WTC11 (cell line): ENCODE measurements at regions not wholly inside any gene's neighbourhood (a gene's known extent, or its start where the extent isn't known, plus 50 kb on each side); places are given as distances from the start of the nearest gene placed in this dataset.
A peak's percentile ranks its signal among the peaks of the same experiment; 100 is the strongest.

Experiments
- ATAC-seq: fragments of 200-7000 bp; cut with Tn5 transposase; 2 replicates; pipeline ENCODE4 v1.10.0; 2021; ENCODE audit warnings: mild to moderate bottlenecking, moderate library complexity
- CTCF ChIA-PET: fragments of 300-600 bp; sonication (Branson Sonifier 250); formaldehyde crosslinking; loops from one replicate; lab custom pipeline; 2021; ENCODE audit warnings: antibody characterized with exemption; lab: Charles Lee
- POLR2A ChIA-PET: fragments of 350-600 bp; sonication (Branson Sonifier 250); formaldehyde crosslinking; loops from one replicate; lab custom pipeline; 2021; ENCODE audit warnings: antibody characterized with exemption; lab: Charles Lee
- DNase-seq: peaks from one replicate; pipeline ENCODE4 v3.0.0; 2021; ENCODE audit warnings: low spot score
- H3K27ac Mint-ChIP-seq: 2 replicates; pipeline ENCODE4 v1.8.0; 2021; ENCODE audit warnings: mixed read lengths
- H3K27me3 Mint-ChIP-seq: 2 replicates; pipeline ENCODE4 v1.8.0; 2021; ENCODE audit warnings: low read depth, mild to moderate bottlenecking, moderate library complexity, mixed read lengths
- H3K36me3 Mint-ChIP-seq: 2 replicates; pipeline ENCODE4 v1.8.0; 2021; ENCODE audit warnings: mixed read lengths
- H3K4me1 Mint-ChIP-seq: 2 replicates; pipeline ENCODE4 v1.8.0; 2022; ENCODE audit warnings: mixed read lengths
- H3K4me3 Mint-ChIP-seq: 2 replicates; pipeline ENCODE4 v1.8.0; 2021; ENCODE audit warnings: mild to moderate bottlenecking, moderate library complexity, mixed read lengths
- H3K9me3 Mint-ChIP-seq: 2 replicates; pipeline ENCODE4 v1.8.0; 2021; ENCODE audit warnings: mixed read lengths
- ARID4B ChIP-seq: sonication (generic); formaldehyde crosslinking; IDR thresholded peaks from 2 replicates; pipeline ENCODE4 v1.8.0; 2023; ENCODE audit warnings: missing genetic modification reagents, mild to moderate bottlenecking, borderline replicate concordance
- CREM ChIP-seq: sonication (generic); formaldehyde crosslinking; IDR thresholded peaks from 2 replicates; pipeline ENCODE4 v1.8.1; 2022; ENCODE audit warnings: mild to moderate bottlenecking, missing genetic modification reagents, moderate library complexity
- ELF4 ChIP-seq: sonication (generic); formaldehyde crosslinking; IDR thresholded peaks from 2 replicates; pipeline ENCODE4 v1.8.1; 2022; ENCODE audit warnings: low read depth, mild to moderate bottlenecking, moderate library complexity, missing genetic modification reagents
- ESRRA ChIP-seq: sonication (generic); formaldehyde crosslinking; IDR thresholded peaks from 2 replicates; pipeline ENCODE4 v1.8.1; 2022; ENCODE audit warnings: mild to moderate bottlenecking, missing genetic modification reagents, borderline replicate concordance
- GRHL2 ChIP-seq: fragments of 250-450 bp; sonication (Bioruptor Pico); IDR thresholded peaks from 2 replicates; pipeline ENCODE4 v1.8.0; 2022; ENCODE audit warnings: mild to moderate bottlenecking, moderate library complexity; ENCODE audit not compliant: insufficient replicate concordance, severe bottlenecking
- GTF2I ChIP-seq: fragments of 250-450 bp; sonication (Bioruptor Pico); conservative IDR thresholded peaks from 2 replicates; pipeline ENCODE4 v1.4.0; 2021; ENCODE audit warnings: mild to moderate bottlenecking
- HMGA2 ChIP-seq: fragments of 250-450 bp; sonication (Bioruptor Pico); IDR thresholded peaks from 2 replicates; pipeline ENCODE4 v1.4.0; 2021; ENCODE audit warnings: mild to moderate bottlenecking, moderate library complexity
- JAZF1 ChIP-seq: fragments of 250-450 bp; sonication (Bioruptor Pico); IDR thresholded peaks from 2 replicates; pipeline ENCODE4 v1.9.0; 2021; ENCODE audit warnings: moderate library complexity, mild to moderate bottlenecking, inconsistent platforms
- MYBL2 ChIP-seq: sonication (generic); formaldehyde crosslinking; IDR thresholded peaks from 2 replicates; pipeline ENCODE4 v1.8.1; 2023; ENCODE audit warnings: mild to moderate bottlenecking, moderate library complexity, missing genetic modification reagents
- PREB ChIP-seq: sonication (generic); formaldehyde crosslinking; IDR thresholded peaks from 2 replicates; pipeline ENCODE4 v1.8.1; 2022; ENCODE audit warnings: mild to moderate bottlenecking, missing genetic modification reagents, moderate library complexity, borderline replicate concordance
- ZBTB43 ChIP-seq: sonication (generic); formaldehyde crosslinking; IDR thresholded peaks from 2 replicates; pipeline ENCODE4 v1.8.1; 2023; ENCODE audit warnings: mild to moderate bottlenecking, missing genetic modification reagents
- ZNF317 ChIP-seq: sonication (generic); formaldehyde crosslinking; IDR thresholded peaks from 2 replicates; pipeline ENCODE4 v1.8.1; 2023; ENCODE audit warnings: low read depth, mild to moderate bottlenecking, moderate library complexity, missing genetic modification reagents, borderline replicate concordance
- ZNF532 ChIP-seq: fragments of 250-450 bp; sonication (Bioruptor Pico); IDR thresholded peaks from 2 replicates; pipeline ENCODE4 v1.9.0; 2021; ENCODE audit warnings: mild to moderate bottlenecking, borderline replicate concordance
- TF ChIP-seq, protein P1 (sequence below): sonication (generic); formaldehyde crosslinking; IDR thresholded peaks from 2 replicates; pipeline ENCODE4 v1.8.0; 2022; ENCODE audit warnings: mild to moderate bottlenecking, missing genetic modification reagents
- TF ChIP-seq, protein P2 (sequence below): sonication (generic); formaldehyde crosslinking; IDR thresholded peaks from 2 replicates; pipeline ENCODE4 v1.8.1; 2023; ENCODE audit warnings: mild to moderate bottlenecking, missing genetic modification reagents
- TF ChIP-seq, protein P3 (sequence below): sonication (generic); formaldehyde crosslinking; conservative IDR thresholded peaks from 2 replicates; pipeline ENCODE4 v1.8.1; 2022; ENCODE audit warnings: mild to moderate bottlenecking, missing genetic modification reagents
- TF ChIP-seq, protein P4 (sequence below): sonication (generic); formaldehyde crosslinking; IDR thresholded peaks from 2 replicates; pipeline ENCODE4 v1.8.0; 2023; ENCODE audit warnings: mild to moderate bottlenecking, missing genetic modification reagents

GRCh38 chr13:82674546-82674945 lies 1207.7 kb downstream of the SLITRK1 start:
- Mint-ChIP-seq H3K27ac (peak overlapping the region; percentile 80), H3K27me3 (peaks cover 22% of the 10 kb centered on the region), H3K4me1 (peaks cover 20% of the 10 kb centered on the region), H3K9me3 (peaks cover 28% of the 10 kb centered on the region), H3K36me3 (peaks cover 28% of the 10 kb centered on the region), H3K4me3 (0 out of 2 replicates have a peak overlapping the region, but pooled peaks have one; percentile 16)
- ATAC-seq = peak; percentile 67
- ChIA-PET CTCF (interaction anchor here (1.6 kb wide), 1 partner anchor 19 kb away, joined by 4 read pairs; no protein-coding TSS in a partner anchor), POLR2A (no interaction called here)
- DNase-seq = no peak
- TF ChIP-seq GRHL2 (CRISPR knock-in tag) (no peak), CREM (no peak), ELF4 (CRISPR knock-in tag) (no peak), MYBL2 (CRISPR knock-in tag) (no peak), PREB (no peak), ARID4B (no peak), ZNF532 (CRISPR knock-in tag) (no peak), HMGA2 (CRISPR knock-in tag) (no peak), ESRRA (no peak), GTF2I (CRISPR knock-in tag) (no peak), ZNF317 (CRISPR knock-in tag) (no peak), ZBTB43 (CRISPR knock-in tag) (no peak), JAZF1 (CRISPR knock-in tag) (no peak)
- TF ChIP-seq, protein P1, sequence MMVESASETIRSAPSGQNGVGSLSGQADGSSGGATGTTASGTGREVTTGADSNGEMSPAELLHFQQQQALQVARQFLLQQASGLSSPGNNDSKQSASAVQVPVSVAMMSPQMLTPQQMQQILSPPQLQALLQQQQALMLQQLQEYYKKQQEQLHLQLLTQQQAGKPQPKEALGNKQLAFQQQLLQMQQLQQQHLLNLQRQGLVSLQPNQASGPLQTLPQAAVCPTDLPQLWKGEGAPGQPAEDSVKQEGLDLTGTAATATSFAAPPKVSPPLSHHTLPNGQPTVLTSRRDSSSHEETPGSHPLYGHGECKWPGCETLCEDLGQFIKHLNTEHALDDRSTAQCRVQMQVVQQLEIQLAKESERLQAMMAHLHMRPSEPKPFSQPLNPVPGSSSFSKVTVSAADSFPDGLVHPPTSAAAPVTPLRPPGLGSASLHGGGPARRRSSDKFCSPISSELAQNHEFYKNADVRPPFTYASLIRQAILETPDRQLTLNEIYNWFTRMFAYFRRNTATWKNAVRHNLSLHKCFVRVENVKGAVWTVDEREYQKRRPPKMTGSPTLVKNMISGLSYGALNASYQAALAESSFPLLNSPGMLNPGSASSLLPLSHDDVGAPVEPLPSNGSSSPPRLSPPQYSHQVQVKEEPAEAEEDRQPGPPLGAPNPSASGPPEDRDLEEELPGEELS (CRISPR knock-in tag) = no peak
- TF ChIP-seq, protein P2, sequence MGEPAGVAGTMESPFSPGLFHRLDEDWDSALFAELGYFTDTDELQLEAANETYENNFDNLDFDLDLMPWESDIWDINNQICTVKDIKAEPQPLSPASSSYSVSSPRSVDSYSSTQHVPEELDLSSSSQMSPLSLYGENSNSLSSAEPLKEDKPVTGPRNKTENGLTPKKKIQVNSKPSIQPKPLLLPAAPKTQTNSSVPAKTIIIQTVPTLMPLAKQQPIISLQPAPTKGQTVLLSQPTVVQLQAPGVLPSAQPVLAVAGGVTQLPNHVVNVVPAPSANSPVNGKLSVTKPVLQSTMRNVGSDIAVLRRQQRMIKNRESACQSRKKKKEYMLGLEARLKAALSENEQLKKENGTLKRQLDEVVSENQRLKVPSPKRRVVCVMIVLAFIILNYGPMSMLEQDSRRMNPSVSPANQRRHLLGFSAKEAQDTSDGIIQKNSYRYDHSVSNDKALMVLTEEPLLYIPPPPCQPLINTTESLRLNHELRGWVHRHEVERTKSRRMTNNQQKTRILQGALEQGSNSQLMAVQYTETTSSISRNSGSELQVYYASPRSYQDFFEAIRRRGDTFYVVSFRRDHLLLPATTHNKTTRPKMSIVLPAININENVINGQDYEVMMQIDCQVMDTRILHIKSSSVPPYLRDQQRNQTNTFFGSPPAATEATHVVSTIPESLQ (CRISPR knock-in tag) = no peak
- TF ChIP-seq, protein P3, sequence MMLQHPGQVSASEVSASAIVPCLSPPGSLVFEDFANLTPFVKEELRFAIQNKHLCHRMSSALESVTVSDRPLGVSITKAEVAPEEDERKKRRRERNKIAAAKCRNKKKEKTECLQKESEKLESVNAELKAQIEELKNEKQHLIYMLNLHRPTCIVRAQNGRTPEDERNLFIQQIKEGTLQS (CRISPR knock-in tag) = no peak
- TF ChIP-seq, protein P4, sequence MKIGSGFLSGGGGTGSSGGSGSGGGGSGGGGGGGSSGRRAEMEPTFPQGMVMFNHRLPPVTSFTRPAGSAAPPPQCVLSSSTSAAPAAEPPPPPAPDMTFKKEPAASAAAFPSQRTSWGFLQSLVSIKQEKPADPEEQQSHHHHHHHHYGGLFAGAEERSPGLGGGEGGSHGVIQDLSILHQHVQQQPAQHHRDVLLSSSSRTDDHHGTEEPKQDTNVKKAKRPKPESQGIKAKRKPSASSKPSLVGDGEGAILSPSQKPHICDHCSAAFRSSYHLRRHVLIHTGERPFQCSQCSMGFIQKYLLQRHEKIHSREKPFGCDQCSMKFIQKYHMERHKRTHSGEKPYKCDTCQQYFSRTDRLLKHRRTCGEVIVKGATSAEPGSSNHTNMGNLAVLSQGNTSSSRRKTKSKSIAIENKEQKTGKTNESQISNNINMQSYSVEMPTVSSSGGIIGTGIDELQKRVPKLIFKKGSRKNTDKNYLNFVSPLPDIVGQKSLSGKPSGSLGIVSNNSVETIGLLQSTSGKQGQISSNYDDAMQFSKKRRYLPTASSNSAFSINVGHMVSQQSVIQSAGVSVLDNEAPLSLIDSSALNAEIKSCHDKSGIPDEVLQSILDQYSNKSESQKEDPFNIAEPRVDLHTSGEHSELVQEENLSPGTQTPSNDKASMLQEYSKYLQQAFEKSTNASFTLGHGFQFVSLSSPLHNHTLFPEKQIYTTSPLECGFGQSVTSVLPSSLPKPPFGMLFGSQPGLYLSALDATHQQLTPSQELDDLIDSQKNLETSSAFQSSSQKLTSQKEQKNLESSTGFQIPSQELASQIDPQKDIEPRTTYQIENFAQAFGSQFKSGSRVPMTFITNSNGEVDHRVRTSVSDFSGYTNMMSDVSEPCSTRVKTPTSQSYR = no peak
